Hematopoietic multipotent progenitor cell treated with erythropoietin and hydrocortisone succinate and interleukin-3 and kit ligand, for 8 days (in vitro differentiated cells): ENCODE measurements at regions not wholly inside any gene's neighbourhood (a gene's known extent, or its start where the extent isn't known, plus 50 kb on each side); places are given as distances from the start of the nearest gene placed in this dataset.
"Not testable (repeated sequence)": the region's sequence is repeated elsewhere in the genome, so short reads cannot be mapped to it uniquely, and the experiment has no call there.

Source experiments
- DNase-seq: peaks from one replicate; pipeline ENCODE4 v3.0.0-alpha.2; 2015

DNA sequence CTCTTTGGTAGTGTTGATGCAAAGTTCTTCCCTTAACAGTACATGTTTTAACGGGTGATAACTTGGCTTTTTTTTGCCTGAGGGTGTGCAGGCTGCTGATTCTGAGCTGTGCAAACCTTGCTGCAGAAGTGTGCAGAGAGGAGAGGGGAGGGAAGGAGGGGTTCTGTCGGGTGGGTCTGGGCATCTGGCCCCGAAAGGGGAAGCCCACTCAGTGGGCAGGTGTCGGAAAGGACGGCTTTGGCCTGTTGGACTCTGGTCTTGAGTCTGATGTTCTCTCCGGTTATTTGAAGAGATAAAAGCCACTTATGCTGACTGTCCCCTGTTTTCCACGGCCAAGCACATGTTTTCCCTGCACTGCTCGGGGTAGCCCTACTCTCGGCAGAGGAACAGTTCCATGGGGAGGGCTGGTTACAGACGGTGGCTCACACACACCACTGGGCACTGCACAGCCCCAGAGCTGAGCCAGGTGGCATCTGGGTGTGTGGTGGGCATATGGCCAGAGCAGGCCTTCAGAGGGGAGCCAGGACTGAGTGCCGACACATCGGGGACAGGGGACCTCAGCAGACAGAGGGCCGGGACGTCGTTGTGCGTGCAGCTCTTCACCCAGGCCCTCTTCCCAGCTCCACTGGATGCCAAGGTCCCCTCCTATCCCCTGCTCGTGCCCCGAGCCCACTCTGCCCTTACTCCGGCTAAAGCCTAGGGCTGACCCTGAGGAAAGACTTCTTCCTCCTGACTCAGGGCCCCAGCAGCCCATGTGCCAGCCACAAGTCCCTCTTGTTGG lies 93.2 kb downstream of the TEX29 start:
- no peak for DNase-seq

DNA sequence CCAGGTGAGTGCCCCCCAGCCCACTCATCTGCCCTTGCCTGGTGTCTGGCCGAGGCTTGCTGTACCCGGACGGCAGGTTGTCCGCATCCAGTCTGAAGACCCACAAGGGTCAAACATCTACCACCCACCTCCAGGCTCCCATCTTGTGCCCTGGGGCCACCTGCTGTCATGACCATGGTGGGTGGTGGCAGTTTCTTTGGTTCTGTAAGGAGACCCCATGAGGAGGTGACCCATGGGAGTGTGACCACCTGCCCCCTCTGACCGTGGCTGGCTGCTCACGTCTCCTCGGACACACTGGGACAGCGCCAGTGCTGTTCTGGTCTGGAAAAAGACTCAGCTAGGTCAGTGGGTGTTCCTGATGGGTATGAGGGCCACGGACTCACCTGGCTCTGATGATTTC lies 93.9 kb downstream of the TEX29 start:
- DNase-seq = no peak

- DNase-seq = no peak
Observed at GRCh38 chr13:111415246-111415645, 94.8 kb downstream of the TEX29 start.

- no peak for DNase-seq
Observed at GRCh38 chr13:111415765-111416164, 95.3 kb downstream of the TEX29 start.

DNA sequence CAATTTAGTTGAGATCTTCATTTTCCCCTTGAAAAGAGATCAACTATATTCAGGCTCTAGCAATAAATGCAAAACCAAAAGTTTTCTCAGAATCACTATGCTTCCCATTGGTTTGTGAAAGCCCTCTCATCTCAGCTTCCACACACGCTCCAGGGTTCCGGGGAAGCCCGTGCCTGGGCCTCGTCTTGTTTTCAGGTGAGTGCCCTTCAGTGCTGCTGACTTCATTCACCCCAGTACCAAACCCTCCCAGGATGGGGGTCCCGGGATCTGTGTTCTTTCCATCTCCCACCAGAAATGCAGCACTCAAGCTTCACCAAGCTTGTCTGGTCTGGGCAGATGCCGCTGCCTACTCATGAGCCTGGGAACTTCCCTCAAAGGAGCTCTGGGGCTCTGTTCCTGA lies 97.7 kb downstream of the TEX29 start:
- DNase-seq = no peak

- DNase-seq = no peak
Observed at GRCh38 chr13:111420113-111420876, 99.9 kb downstream of the TEX29 start.

- no peak for DNase-seq
Observed at GRCh38 chr13:111421216-111421615, 100.8 kb downstream of the TEX29 start.

GRCh38 chr13:111422348-111422747 lies 101.9 kb downstream of the TEX29 start:
- no peak for DNase-seq

DNA sequence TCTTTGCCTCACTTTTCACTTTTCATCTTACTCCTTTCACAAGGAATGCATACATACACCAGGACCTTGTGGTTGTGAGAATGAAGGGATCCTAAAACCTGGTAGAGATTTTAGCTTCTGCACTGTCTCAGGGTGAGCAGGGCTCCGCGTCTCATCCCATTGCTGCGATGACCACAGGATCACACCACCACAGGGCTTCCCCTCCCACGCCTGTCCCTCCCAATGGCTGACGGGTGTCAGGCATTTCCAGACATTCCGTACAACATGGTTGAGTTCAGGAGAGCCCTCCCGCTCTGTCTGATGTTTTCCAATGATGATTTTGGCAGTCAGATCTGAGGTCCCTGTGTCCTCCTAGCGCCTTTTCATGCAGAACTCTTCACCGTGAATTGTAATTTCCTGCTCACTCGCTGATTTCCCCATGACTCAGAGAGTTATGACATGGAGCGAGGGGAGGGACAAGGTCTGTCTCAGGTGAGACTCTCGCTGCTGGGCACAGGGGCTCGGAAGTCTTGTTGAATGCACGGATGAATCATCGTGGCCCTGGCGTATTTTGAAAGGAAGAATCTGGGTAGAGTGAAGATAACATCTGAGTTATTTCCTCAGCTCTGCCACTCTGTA lies 102.8 kb downstream of the TEX29 start:
- no peak for DNase-seq

GRCh38 chr13:111424134-111424533 lies 103.7 kb downstream of the TEX29 start:
- no peak for DNase-seq

GRCh38 chr13:111425326-111425725 lies 104.9 kb downstream of the TEX29 start:
- no peak for DNase-seq

GRCh38 chr13:111429064-111429558 lies 108.7 kb downstream of the TEX29 start:
- peak; percentile 64 for DNase-seq

DNA sequence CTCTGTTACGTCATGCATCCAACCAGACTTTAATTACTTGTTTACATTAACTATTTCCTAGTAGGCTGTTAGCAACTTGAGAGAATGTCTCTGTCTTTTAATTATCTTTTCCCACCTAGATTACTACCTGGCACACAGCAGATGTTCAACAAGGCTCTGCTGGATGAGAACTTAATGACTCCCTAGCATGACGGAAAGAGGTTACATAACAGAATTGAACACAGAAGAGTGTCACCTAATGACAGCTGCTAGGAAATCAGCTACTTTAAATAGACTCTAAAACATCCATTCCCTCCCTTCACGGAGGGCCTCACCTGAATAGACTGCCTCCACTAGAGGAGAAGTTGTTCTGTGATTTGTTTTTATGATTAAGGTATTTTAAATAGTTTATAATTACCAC lies 110.8 kb downstream of the TEX29 start:
- DNase-seq = no peak

DNA sequence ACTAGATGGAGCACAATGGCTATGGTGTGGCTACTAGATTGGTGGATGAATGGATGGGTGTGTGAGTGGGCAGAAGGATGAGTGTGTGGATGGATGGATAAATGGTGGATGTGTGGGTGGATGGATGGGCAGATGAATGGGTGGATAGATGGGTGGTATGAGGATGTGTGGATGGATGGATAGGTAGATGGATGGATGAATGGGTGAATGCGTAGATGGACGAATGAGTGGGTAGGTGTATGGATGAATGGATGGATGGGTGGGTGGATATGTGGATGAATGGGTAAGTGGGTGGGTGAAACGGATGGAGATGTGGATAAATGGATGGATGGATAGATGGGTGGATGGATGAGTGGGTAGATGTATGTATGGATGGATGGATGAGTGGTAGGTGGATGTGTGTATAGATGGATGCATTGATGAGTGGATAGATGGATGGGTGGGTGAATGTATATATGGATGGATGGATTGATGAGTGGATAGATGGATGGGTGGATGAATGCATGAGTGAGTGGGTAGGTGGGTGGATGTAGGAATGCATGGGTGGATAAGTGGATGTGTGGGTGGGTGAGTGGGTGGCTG lies 114.2 kb downstream of the TEX29 start:
- DNase-seq = no peak

DNA sequence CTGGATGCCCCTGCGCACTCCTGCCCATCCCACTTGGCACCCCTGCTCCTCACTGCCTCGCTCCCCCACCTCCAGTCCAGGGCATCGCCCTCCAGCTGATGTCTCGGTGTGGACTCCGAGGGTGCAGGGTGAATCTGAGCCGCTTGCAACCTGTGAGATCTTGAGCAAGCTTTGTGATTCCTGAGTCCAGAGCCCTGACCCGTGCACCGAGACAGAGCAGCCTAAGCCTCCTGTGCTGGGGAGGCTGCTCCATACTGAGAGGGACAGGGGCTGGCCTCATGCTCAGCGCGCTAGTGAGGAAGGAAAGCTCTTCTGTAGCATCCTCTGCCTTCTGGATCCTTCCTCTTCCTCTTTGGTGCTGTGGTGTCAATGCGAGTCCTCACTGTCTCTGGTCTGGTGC lies 116.0 kb downstream of the TEX29 start:
- DNase-seq = no peak

GRCh38 chr13:111437417-111437816 lies 117.0 kb downstream of the TEX29 start:
- no peak for DNase-seq

DNA sequence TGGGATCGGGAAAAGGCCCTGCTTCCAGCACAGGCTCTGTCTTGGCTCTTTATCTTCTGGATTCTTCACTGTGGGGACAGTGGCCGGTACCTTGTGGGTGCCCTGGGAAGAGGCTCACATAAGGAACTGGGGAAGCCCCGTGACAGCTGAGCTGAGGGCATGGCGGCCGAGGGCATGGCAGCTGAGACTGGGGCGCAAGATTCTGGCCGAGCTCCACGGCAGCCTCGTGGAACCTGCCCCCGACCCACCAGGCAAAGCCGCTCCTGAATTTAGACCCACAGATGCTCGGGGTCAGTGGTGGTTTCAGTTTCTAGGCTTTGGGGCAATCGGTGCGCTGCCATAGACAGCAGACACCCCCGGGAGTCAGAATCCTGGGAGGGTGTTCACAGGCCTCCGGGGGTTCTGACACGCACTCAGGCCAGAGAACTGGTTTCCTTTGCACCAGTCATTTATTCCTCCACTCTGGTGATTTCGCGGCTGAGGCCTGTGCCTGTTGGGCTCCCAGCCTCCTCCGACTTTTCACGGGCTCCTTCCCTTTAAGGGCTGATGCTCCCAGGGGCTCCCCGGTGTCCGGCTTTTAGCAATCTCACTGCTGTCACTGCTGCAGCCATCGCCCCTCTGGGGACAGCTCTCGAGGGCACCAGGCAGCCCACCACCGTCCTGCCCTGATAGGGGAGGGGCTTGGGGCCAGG lies 117.6 kb downstream of the TEX29 start:
- DNase-seq = no peak

GRCh38 chr13:111440492-111440891 lies 120.0 kb downstream of the TEX29 start:
- DNase-seq = not testable (repeated sequence)

DNA sequence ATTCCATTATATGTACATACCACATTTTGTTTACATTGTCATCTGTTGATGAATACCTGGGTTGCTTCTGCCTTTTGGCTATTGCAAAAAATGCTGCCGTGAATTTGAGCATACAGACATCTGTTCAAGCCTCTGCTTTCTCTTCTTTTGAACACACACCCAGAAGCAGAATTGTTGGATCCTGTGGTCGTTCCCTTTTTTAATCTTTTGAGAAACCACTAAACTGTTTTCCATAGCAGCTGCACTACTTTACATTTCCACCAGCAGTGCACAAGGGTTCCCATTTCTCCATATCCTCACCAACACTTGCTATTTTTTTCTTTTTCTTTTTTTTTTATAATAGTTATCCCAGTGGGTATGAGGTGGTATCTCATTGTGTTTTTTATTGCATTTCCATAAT lies 123.5 kb downstream of the TEX29 start:
- DNase-seq = no peak

DNA sequence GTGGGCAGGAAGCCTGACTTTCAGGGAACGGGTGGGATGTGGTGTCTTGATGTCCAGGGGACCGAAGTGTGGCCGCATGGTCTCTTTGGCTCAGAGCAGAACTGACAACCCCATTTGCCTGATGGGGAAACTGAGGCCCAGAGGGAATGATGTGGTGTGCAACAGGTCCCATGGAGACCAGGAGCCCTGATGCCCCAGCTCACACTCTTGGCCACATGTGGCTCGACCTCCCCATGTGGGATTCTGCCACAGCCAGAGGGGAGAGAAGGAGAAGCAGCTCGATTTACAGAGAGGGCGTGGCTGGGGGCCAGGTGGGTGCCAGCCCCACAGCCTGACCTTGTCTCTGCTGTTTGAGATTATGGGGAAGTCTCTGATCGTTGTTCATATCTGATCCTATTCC lies 128.1 kb downstream of the TEX29 start:
- no peak for DNase-seq

DNA sequence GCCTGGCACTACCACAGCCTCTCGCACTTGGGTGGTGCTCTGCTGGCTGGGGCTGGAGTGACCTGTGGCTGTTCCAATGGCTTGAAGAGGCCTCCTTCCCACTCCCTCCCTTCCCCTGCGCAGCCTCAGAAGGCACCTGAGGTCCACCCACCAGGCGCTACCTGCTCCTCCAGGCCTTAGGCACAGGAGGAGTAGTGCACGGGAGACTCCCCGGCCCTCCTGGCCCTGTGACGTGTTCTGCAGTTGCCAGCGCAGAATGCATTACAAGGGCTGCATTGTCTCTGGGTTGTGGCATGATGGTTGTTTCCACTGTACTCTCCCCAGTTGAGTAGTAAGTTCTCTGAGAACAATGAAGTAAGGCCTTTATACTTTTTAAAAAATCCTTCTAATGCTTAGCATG lies 128.6 kb downstream of the TEX29 start:
- DNase-seq = no peak

DNA sequence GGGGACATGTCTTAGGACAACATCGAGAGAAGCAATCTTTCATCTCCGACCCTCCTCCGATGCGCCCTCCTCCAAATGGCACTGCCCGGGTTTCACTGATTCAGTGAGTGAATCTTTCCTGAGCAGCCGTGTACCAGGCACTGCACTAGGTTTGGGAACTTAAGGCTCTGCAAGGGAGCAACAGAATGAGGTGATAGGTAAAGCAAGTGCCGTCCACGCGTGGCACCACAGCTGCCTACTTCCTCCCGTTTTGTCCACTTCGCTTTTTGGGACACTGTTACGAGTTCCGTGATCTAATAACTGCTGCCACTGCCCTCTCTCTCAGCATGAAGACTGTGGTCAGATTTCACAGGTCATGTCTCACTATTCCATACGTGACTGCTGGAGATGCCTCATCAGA lies 131.0 kb downstream of the TEX29 start:
- DNase-seq = no peak
